ENCODE measurements at regions not wholly inside any gene's neighbourhood (a gene's known extent, or its start where the extent isn't known, plus 50 kb on each side); places are given as distances from the start of the nearest gene placed in this dataset.
A peak's percentile ranks its signal among the peaks of the same experiment; 100 is the strongest.

DNA sequence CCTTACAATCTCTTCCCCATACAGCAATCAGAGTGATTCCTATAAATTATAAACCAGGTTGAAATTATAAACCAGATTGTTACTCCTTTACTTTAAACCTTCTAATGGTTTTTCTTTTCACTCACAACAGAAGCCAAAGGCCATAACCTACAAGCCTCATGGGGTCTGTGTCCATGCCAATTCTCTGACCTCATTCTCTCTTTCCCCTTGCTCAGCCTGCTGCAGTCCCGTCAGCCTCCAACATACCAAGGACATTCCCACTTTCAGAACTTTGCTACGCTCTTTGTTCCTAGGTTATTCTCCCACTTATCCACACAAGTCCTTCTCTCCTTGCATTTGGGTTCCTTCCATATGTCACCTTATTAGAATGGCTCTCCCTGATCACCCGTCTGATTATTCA is 277.9 kb upstream of the TCF21 start:
- H3K4me1 ChIP-seq (replicated peaks), result peaks cover 35% of the 10 kb centered on the region
- no peak overlapping the region for H3K4me3 ChIP-seq
- peak overlapping the region; percentile 98 for H3K27ac ChIP-seq
- no peak for DNase-seq (ENCODE audit: low read depth in 1 of 2, low spot score in 2 of 2)
- H3K9me3 ChIP-seq (replicated peaks), result no peaks in the 10 kb centered on the region
- no peaks in the 10 kb centered on the region for H3K36me3 ChIP-seq
- H3K27me3 ChIP-seq (replicated peaks), result no peaks in the 10 kb centered on the region

DNA sequence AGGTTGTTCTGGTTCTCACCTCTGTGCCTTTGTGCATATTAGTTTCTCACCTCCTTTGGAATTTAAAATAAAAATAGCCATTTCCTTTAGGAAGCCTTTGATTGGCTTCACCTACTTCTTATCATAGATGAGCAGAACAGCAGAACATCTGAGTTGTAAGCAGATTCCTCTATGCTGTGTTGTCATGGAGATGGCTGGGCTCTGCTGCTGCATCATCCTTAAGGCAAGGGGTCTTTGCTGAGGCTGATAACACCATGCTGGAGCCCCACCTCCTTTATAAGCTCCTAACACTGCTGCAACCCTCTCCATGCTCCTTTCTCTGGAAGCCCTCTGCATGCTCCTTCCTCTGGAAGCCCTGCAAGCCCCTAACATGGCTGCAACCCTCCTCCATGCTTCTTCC is 276.5 kb upstream of the TCF21 start:
- no peak for DNase-seq (ENCODE audit: low read depth in 1 of 2, low spot score in 2 of 2)
- no peak overlapping the region for H3K4me3 ChIP-seq
- H3K4me1 ChIP-seq (replicated peaks), result peaks cover 35% of the 10 kb centered on the region
- H3K9me3 ChIP-seq (replicated peaks), result no peaks in the 10 kb centered on the region
- no peak overlapping the region for H3K27ac ChIP-seq
- no peaks in the 10 kb centered on the region for H3K36me3 ChIP-seq
- H3K27me3 ChIP-seq (replicated peaks), result no peaks in the 10 kb centered on the region

DNA sequence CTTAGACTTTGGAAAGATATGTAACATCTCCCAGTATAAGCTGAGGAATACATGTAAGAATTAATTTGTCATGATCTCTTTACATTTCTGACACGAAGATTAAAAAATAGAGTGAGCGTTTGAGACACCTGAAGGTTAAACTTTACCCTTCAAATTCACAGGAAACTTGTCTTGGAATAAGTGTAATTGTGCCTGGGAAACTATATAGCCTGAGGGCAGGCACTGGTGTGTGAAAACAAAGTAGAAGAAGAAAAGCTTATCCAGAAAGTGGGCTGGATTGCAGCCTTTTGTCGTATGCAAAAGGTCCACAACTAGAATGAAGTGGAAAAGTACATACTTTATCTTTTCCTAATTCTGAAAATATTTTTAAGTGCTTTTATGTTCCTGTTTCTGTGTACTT is 275.7 kb upstream of the TCF21 start:
- H3K27ac ChIP-seq, result no peak overlapping the region
- no peaks in the 10 kb centered on the region for H3K36me3 ChIP-seq
- DNase-seq (ENCODE audit: low read depth in 1 of 2, low spot score in 2 of 2), result no peak
- no peaks in the 10 kb centered on the region for H3K27me3 ChIP-seq (replicated peaks)
- H3K4me3 ChIP-seq, result no peak overlapping the region
- H3K4me1 ChIP-seq (replicated peaks), result peaks cover 35% of the 10 kb centered on the region
- no peaks in the 10 kb centered on the region for H3K9me3 ChIP-seq (replicated peaks)

DNA sequence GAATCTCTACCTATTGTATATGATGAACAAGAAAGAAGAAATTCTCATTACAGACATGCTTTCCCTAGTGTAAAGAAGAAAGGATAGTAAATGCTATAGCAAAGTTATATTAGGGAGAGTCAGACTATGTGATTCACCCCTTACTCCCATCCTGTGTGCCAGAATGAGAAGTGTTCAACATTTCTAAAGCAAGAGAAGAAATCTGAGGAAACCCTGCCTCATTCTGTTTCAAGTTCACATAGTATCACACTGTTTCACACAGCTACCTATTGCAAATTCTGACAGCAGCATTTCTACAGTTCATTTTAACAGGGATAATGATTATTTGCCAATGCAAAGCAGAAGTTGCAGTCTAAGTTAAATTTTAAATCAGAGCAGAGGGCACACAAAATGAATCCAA is 267.2 kb upstream of the TCF21 start:
- no peaks in the 10 kb centered on the region for H3K9me3 ChIP-seq (replicated peaks)
- DNase-seq (ENCODE audit: low read depth in 1 of 2, low spot score in 2 of 2), result no peak
- H3K4me3 ChIP-seq, result no peak overlapping the region
- H3K36me3 ChIP-seq, result no peaks in the 10 kb centered on the region
- H3K4me1 ChIP-seq (replicated peaks), result peaks cover 15% of the 10 kb centered on the region
- no peaks in the 10 kb centered on the region for H3K27me3 ChIP-seq (replicated peaks)
- H3K27ac ChIP-seq, result no peak overlapping the region

DNA sequence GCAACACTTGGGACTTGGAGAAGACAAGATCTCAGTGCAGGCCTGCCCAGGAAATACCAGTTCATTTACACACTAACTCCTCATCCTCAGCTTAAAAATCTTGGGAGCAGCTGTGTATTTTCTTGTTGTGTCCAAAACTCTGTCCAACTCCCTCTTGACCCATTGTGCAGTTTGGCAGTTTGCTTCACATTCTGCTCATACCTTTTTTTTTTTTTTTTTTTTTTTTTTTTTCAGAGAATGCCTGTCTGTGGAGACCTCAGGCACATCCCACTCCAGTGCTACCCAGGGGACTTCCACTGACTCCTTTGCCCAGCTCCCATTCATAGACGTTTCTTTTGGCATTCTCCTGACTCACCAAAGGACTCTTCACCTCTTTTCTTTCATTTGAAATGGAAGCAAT is 265.8 kb upstream of the TCF21 start:
- peak in 1 of 2 experiments; percentile 34 for DNase-seq (ENCODE audit: low read depth in 1 of 2, low spot score in 2 of 2)
- Histone ChIP-seq H3K4me3 (no peak overlapping the region), H3K4me1 (replicated peaks) (peaks cover 15% of the 10 kb centered on the region), H3K27me3 (replicated peaks) (no peaks in the 10 kb centered on the region), H3K9me3 (replicated peaks) (no peaks in the 10 kb centered on the region), H3K36me3 (no peaks in the 10 kb centered on the region), H3K27ac (no peak overlapping the region)

DNA sequence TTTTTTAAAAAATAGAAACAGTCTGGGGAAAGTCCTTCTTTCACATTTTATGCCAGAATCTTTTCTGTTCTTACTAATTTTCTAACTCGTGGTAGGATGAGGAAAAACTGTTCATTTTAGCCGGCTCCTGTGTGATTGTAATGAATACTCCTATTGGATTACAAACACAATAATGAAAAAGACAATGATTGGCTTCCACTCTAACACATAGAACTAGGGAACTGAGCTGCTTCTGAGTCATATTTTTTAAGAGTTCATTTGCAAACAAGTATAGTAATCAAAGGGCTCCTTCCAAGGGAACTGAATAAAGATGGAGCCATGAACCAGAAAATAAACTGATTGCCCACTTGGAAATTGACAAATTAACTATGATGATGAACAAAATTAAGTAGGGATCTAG is 265.3 kb upstream of the TCF21 start:
- no peaks in the 10 kb centered on the region for H3K27me3 ChIP-seq (replicated peaks)
- H3K27ac ChIP-seq, result no peak overlapping the region
- H3K9me3 ChIP-seq (replicated peaks), result no peaks in the 10 kb centered on the region
- no peak overlapping the region for H3K4me3 ChIP-seq
- no peaks in the 10 kb centered on the region for H3K36me3 ChIP-seq
- peaks cover 15% of the 10 kb centered on the region for H3K4me1 ChIP-seq (replicated peaks)
- DNase-seq (ENCODE audit: low read depth in 1 of 2, low spot score in 2 of 2), result no peak

DNA sequence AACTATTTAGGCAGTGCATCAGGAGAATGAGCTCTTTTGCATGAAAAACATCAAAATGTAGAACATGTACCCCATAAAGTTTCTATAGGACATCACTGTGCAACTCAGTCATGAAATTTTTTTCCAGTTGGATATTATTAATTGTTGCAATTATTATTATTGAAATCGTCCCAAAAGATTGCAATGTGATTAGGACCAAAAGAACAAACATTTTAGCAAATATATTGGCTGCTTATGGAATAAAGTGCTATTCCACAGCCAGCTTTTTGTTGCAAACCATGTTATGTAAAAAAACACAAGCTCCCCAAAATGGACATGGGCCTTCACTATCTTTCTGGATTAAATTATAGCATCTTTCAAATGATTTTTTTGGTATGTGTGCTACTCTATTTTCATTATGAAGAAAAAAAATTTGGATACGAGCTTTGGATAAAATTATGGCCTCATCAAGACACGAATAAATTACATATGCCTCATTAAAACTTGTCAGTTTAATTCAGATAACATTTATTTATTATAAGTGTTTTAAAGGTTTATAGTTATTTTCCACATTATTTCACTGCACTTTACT is 262.7 kb upstream of the TCF21 start:
- H3K27me3 ChIP-seq (replicated peaks), result no peaks in the 10 kb centered on the region
- no peak overlapping the region for H3K27ac ChIP-seq
- no peaks in the 10 kb centered on the region for H3K9me3 ChIP-seq (replicated peaks)
- H3K4me1 ChIP-seq (replicated peaks), result peaks cover 24% of the 10 kb centered on the region
- DNase-seq (ENCODE audit: low read depth in 1 of 2, low spot score in 2 of 2), result no peak
- H3K36me3 ChIP-seq, result no peaks in the 10 kb centered on the region
- no peak overlapping the region for H3K4me3 ChIP-seq

DNA sequence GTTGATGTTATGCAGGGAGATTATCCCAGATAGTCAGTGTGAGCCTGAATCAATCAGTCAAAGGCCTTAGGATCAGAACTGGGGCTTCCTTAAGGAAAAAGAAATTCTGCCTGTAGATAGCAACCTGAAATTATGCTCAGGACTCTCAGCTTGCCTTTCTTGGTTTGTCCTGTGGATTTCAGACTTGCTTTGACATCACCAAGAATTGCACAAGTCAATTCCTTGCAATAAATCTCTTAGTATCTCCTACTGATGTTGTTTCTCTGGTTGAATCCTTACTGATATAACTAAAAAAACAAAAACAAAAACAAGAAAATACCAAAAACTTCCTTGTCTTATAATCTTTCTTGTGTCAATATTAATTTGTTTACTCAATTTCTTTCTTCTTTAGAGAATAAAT is 258.9 kb upstream of the TCF21 start:
- no peaks in the 10 kb centered on the region for H3K9me3 ChIP-seq (replicated peaks)
- H3K27ac ChIP-seq, result no peak overlapping the region
- H3K36me3 ChIP-seq, result no peaks in the 10 kb centered on the region
- no peak overlapping the region for H3K4me3 ChIP-seq
- DNase-seq (ENCODE audit: low read depth in 1 of 2, low spot score in 2 of 2), result no peak
- peaks cover 29% of the 10 kb centered on the region for H3K4me1 ChIP-seq (replicated peaks)
- H3K27me3 ChIP-seq (replicated peaks), result no peaks in the 10 kb centered on the region

DNA sequence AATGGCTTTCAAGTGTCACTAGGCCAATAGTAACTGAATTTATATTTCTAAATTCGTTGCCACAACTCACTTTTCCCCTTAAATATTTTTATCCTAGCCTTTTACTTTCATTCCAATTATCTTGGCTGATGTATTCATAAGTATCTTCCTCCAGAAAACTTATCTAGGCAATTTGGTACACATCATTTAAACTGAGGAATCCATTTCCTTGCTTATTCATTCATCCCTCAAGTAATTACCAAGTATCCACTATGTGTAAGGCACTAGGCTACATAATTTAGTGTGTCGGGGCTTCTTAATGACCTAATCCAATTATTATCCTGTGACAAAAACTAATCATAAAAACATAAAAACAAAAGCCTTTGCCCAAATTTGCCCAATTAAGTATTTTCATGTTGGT is 258.3 kb upstream of the TCF21 start:
- Histone ChIP-seq H3K4me3 (no peak overlapping the region), H3K27ac (peak overlapping the region; percentile 65), H3K36me3 (no peaks in the 10 kb centered on the region), H3K4me1 (replicated peaks) (peaks cover 29% of the 10 kb centered on the region), H3K9me3 (replicated peaks) (no peaks in the 10 kb centered on the region), H3K27me3 (replicated peaks) (no peaks in the 10 kb centered on the region)
- DNase-seq (ENCODE audit: low read depth in 1 of 2, low spot score in 2 of 2), result peak in 1 of 2 experiments; percentile 11

DNA sequence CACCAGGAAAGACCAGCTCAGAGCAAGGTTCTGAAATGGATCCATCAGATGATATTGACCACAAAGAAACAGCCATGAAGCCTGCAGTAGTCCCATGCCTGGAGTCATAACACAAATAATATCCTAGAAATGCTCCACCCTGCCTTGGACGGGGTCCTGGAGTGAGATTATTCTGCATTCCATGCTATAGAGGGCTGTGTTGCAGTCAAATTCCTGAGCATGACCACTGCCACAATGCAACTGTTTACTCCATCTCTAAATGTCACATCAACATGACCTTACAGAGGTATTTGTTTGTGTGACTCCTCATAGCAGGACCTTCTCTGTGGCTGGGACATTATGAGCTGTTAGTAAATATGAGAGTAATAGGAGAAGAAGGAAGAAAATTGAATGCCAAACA is 257.5 kb upstream of the TCF21 start:
- H3K4me3 ChIP-seq, result no peak overlapping the region
- H3K27ac ChIP-seq, result peak overlapping the region; percentile 65
- H3K36me3 ChIP-seq, result no peaks in the 10 kb centered on the region
- peaks cover 34% of the 10 kb centered on the region for H3K4me1 ChIP-seq (replicated peaks)
- no peaks in the 10 kb centered on the region for H3K27me3 ChIP-seq (replicated peaks)
- no peaks in the 10 kb centered on the region for H3K9me3 ChIP-seq (replicated peaks)
- peak; percentile 78 to 85 for DNase-seq (ENCODE audit: low read depth in 1 of 2, low spot score in 2 of 2)

DNA sequence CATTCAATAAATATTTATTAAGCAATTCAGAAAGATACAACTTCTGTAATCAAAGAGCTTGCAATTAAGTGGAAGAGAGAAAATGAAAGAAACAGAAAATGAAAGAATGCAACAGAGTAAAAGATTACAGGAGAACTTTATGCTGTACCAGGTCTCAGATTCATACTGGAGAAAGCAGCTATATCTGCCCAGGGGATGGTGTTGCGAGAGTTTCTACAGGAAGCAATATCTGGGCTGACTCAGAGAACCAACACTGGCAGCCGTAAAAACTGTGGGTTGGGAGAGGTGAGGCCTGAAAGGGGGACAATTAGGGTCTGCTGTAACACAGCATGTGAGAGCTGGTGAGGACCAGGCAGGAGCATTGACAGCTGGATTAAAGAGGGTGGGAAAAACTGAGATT is 256.7 kb upstream of the TCF21 start:
- Histone ChIP-seq H3K27me3 (replicated peaks) (no peaks in the 10 kb centered on the region), H3K9me3 (replicated peaks) (no peaks in the 10 kb centered on the region), H3K27ac (peak overlapping the region; percentile 61), H3K36me3 (no peaks in the 10 kb centered on the region), H3K4me1 (replicated peaks) (peaks cover 40% of the 10 kb centered on the region), H3K4me3 (no peak overlapping the region)
- DNase-seq (ENCODE audit: low read depth in 1 of 2, low spot score in 2 of 2), result peak; percentile 47 to 55

DNA sequence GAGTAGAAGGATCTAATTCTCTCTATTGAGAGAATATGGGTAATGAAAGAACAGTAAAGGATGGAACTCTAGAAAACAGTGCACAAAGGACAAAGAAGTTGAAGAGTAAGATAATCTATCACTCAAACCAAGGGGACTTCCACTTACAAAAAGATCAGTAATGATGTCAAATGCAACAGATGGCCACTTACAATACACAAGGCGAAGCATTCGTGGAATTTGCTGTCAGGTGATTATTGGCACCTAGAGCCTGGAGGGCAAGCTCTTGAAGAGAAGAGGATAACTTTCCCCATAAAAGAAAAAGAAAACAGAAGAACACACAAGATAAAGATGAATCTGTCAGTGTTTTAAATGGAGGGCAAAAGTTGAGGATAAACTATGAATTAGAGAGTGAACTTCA is 256.0 kb upstream of the TCF21 start:
- DNase-seq (ENCODE audit: low read depth in 1 of 2, low spot score in 2 of 2), result no peak
- Histone ChIP-seq H3K9me3 (replicated peaks) (no peaks in the 10 kb centered on the region), H3K27ac (no peak overlapping the region; the same call in 1 of the 2 replicates), H3K4me3 (no peak overlapping the region), H3K4me1 (replicated peaks) (peaks cover 47% of the 10 kb centered on the region), H3K36me3 (no peaks in the 10 kb centered on the region), H3K27me3 (replicated peaks) (no peaks in the 10 kb centered on the region)

DNA sequence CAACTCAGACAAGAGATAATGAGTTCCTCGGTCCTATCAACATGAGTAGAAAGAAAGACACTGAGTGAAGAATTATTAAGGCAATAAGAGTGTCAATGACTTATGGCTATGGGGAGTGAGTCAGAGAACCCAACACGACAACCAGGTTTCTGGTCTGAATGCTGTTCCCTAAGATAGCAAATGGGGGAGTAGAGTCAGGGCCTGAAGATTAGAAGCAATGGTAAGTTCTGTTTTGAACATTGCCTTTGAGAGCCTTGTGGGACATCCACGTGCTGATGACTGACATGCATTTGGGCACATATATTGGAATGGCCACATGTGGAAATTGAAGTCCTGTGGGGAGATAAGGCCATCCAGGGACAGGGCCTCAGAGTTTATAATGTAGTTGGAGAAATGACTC is 254.4 kb upstream of the TCF21 start:
- Histone ChIP-seq H3K9me3 (replicated peaks) (peaks cover 3% of the 10 kb centered on the region; the same call in 1 of the 2 replicates), H3K27me3 (replicated peaks) (no peaks in the 10 kb centered on the region), H3K4me3 (no peak overlapping the region), H3K4me1 (replicated peaks) (peaks cover 49% of the 10 kb centered on the region), H3K27ac (no peak overlapping the region), H3K36me3 (no peaks in the 10 kb centered on the region)
- DNase-seq (ENCODE audit: low read depth in 1 of 2, low spot score in 2 of 2), result no peak

DNA sequence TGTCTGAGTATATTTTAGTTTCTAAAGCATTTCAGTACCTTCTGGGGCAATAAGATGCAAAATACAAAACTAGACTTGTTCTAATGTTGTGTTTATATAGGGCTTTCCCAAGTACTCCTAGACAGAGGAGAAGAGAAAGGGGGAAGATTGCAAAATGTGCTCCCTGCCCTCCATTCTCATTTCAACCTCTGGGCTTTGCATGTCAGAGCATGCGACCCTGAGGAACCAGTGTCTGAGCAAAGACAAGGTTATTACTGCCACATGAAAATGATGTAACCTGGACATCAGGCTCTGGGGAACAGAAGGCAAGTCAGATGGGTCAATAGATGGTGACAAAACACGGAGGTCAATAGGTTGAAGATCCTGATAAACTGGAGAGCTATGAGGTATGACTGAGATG is 253.5 kb upstream of the TCF21 start:
- DNase-seq (ENCODE audit: low read depth in 1 of 2, low spot score in 2 of 2), result no peak
- H3K4me1 ChIP-seq (replicated peaks), result peaks cover 47% of the 10 kb centered on the region
- H3K36me3 ChIP-seq, result no peaks in the 10 kb centered on the region
- no peaks in the 10 kb centered on the region for H3K27me3 ChIP-seq (replicated peaks)
- no peak overlapping the region for H3K27ac ChIP-seq
- H3K9me3 ChIP-seq (replicated peaks), result peaks cover 3% of the 10 kb centered on the region; the same call in 1 of the 2 replicates
- no peak overlapping the region for H3K4me3 ChIP-seq

DNA sequence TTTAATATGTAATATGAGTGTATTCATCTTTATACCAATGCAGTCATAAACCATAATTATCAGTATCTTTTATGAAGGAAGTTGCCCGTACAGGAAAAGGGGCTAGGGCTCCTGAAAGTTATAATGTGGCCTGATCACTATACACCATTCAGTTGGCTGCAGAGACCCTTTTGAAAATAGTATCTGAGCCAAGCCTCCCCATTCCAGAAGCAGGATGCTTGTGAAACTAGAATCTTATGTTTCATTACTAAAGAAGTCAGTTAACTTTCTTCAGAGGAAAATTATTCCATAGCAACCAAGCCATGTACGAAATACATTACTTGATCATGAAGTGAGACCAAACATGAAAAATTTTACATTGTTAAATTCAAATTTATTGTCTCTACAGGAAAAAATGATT is 251.5 kb upstream of the TCF21 start:
- DNase-seq (ENCODE audit: low read depth in 1 of 2, low spot score in 2 of 2), result no peak
- H3K27ac ChIP-seq, result peak overlapping the region; percentile 63
- H3K36me3 ChIP-seq, result no peaks in the 10 kb centered on the region
- H3K27me3 ChIP-seq (replicated peaks), result no peaks in the 10 kb centered on the region
- H3K4me1 ChIP-seq (replicated peaks), result peaks cover 27% of the 10 kb centered on the region
- H3K9me3 ChIP-seq (replicated peaks), result peaks cover 3% of the 10 kb centered on the region; the same call in 1 of the 2 replicates
- H3K4me3 ChIP-seq, result no peak overlapping the region
